ENCODE measurements at regions not wholly inside any gene's neighbourhood (a gene's known extent, or its start where the extent isn't known, plus 50 kb on each side); places are given as distances from the start of the nearest gene placed in this dataset.

DNA sequence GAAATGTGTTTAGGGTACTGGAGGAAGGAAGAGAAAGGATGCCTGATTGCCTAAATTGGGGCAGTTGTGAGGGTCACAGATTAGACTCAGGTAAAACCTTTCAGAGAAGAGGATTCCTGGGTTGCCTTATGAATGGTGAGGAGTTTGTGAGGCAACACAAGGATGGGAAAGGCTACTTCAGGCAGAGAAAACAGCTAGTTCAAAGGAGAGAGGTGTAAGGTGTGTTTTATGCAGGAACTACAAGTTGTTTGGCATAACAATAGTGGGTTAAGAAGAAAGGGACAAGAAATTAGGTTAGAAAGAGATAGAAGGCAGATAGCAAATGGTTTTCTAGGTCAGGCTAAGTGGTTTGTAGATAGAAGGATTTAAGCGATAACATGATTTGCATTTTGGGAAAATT is 75.1 kb upstream of the PGRMC2 start:
- Mint-ChIP-seq H3K27me3 (no peaks in the 10 kb centered on the region), H3K27ac (no peak overlapping the region), H3K4me1 (no peaks in the 10 kb centered on the region), H3K36me3 (ENCODE audit: low read depth) (no peaks in the 10 kb centered on the region), H3K4me3 (no peak overlapping the region), H3K9me3 (peaks cover under 1% of the 10 kb centered on the region)
- intact Hi-C loops (cut with micrococcal nuclease): no loop called here
- TF ChIP-seq, protein P1, sequence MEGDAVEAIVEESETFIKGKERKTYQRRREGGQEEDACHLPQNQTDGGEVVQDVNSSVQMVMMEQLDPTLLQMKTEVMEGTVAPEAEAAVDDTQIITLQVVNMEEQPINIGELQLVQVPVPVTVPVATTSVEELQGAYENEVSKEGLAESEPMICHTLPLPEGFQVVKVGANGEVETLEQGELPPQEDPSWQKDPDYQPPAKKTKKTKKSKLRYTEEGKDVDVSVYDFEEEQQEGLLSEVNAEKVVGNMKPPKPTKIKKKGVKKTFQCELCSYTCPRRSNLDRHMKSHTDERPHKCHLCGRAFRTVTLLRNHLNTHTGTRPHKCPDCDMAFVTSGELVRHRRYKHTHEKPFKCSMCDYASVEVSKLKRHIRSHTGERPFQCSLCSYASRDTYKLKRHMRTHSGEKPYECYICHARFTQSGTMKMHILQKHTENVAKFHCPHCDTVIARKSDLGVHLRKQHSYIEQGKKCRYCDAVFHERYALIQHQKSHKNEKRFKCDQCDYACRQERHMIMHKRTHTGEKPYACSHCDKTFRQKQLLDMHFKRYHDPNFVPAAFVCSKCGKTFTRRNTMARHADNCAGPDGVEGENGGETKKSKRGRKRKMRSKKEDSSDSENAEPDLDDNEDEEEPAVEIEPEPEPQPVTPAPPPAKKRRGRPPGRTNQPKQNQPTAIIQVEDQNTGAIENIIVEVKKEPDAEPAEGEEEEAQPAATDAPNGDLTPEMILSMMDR (IDR thresholded peaks at IDR 0.05): no peak
- ChIA-PET POLR2A (no interaction called here), CTCF (no interaction called here)
- DNase-seq (no peak), ATAC-seq (ENCODE audit: low read depth) (no peak)

DNA sequence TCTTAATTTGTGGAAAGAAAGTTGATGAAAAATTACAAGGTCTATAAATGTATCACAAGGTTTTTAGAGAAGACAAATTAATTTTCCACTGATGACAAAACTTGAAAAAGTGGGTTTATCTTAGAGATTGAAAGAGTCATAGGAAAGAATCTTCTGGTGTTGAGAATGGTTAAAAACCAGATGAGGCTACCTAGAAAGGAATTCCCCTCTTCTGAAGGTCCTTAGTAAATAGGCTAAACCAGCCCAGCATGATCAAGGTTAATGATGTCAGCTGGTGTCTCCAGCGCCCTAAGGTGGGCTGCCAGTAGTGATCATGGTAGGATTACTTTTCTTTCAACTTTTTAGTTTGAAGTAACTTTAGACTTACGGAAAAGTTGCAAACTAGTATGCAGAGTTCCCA is 71.8 kb upstream of the PGRMC2 start:
- no peak overlapping the region for H3K27ac Mint-ChIP-seq
- H3K4me1 Mint-ChIP-seq: no peaks in the 10 kb centered on the region
- ATAC-seq (ENCODE audit: low read depth) (no peak), DNase-seq (no peak)
- H3K36me3 Mint-ChIP-seq (ENCODE audit: low read depth): no peaks in the 10 kb centered on the region
- H3K4me3 Mint-ChIP-seq: no peak overlapping the region
- TF ChIP-seq, protein P1 (IDR thresholded peaks at IDR 0.05): no peak
- CTCF ChIA-PET: no interaction called here
- H3K9me3 Mint-ChIP-seq: peaks cover 2% of the 10 kb centered on the region
- intact Hi-C loops (cut with micrococcal nuclease): no loop called here
- POLR2A ChIA-PET: no interaction called here
- H3K27me3 Mint-ChIP-seq: no peaks in the 10 kb centered on the region

DNA sequence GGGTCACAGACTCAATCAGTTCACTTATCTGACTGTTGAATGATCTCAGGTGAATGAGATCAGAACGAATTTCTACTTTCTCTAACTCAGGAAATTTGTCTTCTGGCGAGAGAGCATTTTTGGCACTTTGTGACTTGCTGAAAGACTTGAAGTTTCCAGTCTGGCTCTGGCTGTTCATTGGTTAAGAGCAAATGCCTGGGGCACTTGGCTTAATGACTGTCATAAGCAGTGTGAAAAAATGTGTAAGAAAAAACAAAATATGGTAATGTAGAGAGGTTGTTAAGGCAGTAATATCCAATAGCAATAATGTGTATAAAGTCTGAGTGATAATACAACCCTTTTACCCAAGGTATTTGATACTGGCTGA is 71.3 kb upstream of the PGRMC2 start:
- Mint-ChIP-seq H3K4me1 (no peaks in the 10 kb centered on the region), H3K27ac (no peak overlapping the region), H3K27me3 (no peaks in the 10 kb centered on the region), H3K9me3 (peaks cover 2% of the 10 kb centered on the region), H3K36me3 (ENCODE audit: low read depth) (no peaks in the 10 kb centered on the region), H3K4me3 (no peak overlapping the region)
- ATAC-seq (ENCODE audit: low read depth) (no peak), DNase-seq (no peak)
- TF ChIP-seq, protein P1 (IDR thresholded peaks at IDR 0.05): no peak
- ChIA-PET POLR2A (no interaction called here), CTCF (no interaction called here)
- intact Hi-C loops (cut with micrococcal nuclease): no loop called here

- ChIA-PET POLR2A (no interaction called here), CTCF (no interaction called here)
- Mint-ChIP-seq H3K27me3 (no peaks in the 10 kb centered on the region), H3K4me3 (no peak overlapping the region), H3K4me1 (no peaks in the 10 kb centered on the region), H3K27ac (no peak overlapping the region), H3K9me3 (peaks cover 2% of the 10 kb centered on the region), H3K36me3 (ENCODE audit: low read depth) (no peaks in the 10 kb centered on the region)
- DNase-seq (no peak), ATAC-seq (ENCODE audit: low read depth) (no peak)
- intact Hi-C loops (cut with micrococcal nuclease): no loop called here
- TF ChIP-seq, protein P1 (IDR thresholded peaks at IDR 0.05): no peak
These were observed 70.8 kb upstream of the PGRMC2 start for GRCh38 chr4:128358231-128358912.

GRCh38 chr4:128357286-128357685 is 69.7 kb upstream of the PGRMC2 start:
- H3K4me3 Mint-ChIP-seq: no peak overlapping the region
- ATAC-seq (ENCODE audit: low read depth): no peak

More at GRCh38 chr4:128357286-128357685, 69.7 kb upstream of the PGRMC2 start:
- POLR2A ChIA-PET: no interaction called here
- H3K27ac Mint-ChIP-seq: no peak overlapping the region
- no peak for DNase-seq
- TF ChIP-seq, protein P1 (IDR thresholded peaks at IDR 0.05): no peak
- H3K4me1 Mint-ChIP-seq: no peaks in the 10 kb centered on the region
- intact Hi-C loops (cut with micrococcal nuclease): no loop called here
- CTCF ChIA-PET: no interaction called here
- H3K9me3 Mint-ChIP-seq: peaks cover 2% of the 10 kb centered on the region
- H3K36me3 Mint-ChIP-seq (ENCODE audit: low read depth): no peaks in the 10 kb centered on the region
- no peaks in the 10 kb centered on the region for H3K27me3 Mint-ChIP-seq

All from activated B cell treated with CpG ODN at 0.5 μM for 24 hours (primary cell).